SK-N-SH treated with all-trans-retinoic acid at 6 μM for 48 hours (cell line): ENCODE measurements at regions not wholly inside any gene's neighbourhood (a gene's known extent, or its start where the extent isn't known, plus 50 kb on each side); places are given as distances from the start of the nearest gene placed in this dataset.

ENCODE experiments used
- ATAC-seq: fragments of 200-7000 bp; cut with Tn5 transposase; 3 replicates; pipeline ENCODE4 v1.9.1; 2020; ENCODE audit warnings: mild to moderate bottlenecking, moderate library complexity
- ARNTL ChIP-seq: fragments of 450-650 bp; formaldehyde crosslinking; IDR thresholded peaks from 2 replicates; pipeline ENCODE4 v1.5.0; 2020; ENCODE audit warnings: low read depth, mild to moderate bottlenecking, moderate library complexity, borderline replicate concordance
- BACH2 ChIP-seq: fragments of 250-450 bp; sonication (Bioruptor Pico); IDR thresholded peaks from 2 replicates; pipeline ENCODE4 v1.9.0; 2021; ENCODE audit warnings: mild to moderate bottlenecking, borderline replicate concordance
- CREB5 ChIP-seq: fragments of 250-450 bp; sonication (Bioruptor Pico); IDR thresholded peaks from 2 replicates; pipeline ENCODE4 v1.5.1; 2020; ENCODE audit warnings: low read depth, mild to moderate bottlenecking, moderate library complexity
- CSDC2 ChIP-seq: fragments of 250-450 bp; sonication (Bioruptor Pico); IDR thresholded peaks from 2 replicates; pipeline ENCODE4 v1.5.0; 2020; ENCODE audit warnings: mild to moderate bottlenecking, moderate library complexity
- CSRNP3 ChIP-seq: fragments of 250-450 bp; sonication (Bioruptor Pico); IDR thresholded peaks from 2 replicates; pipeline ENCODE4 v1.5.1; 2021; ENCODE audit warnings: mild to moderate bottlenecking, moderate library complexity
- ESRRG ChIP-seq: fragments of 250-450 bp; sonication (Bioruptor Pico); IDR thresholded peaks from 2 replicates; pipeline ENCODE4 v1.6.1; 2021; ENCODE audit warnings: mild to moderate bottlenecking
- GLIS3 ChIP-seq: fragments of 250-450 bp; sonication (Bioruptor Pico); IDR thresholded peaks from 2 replicates; pipeline ENCODE4 v1.5.0; 2020; ENCODE audit warnings: mild to moderate bottlenecking, moderate library complexity
- ISL1 ChIP-seq: fragments of 250-450 bp; sonication (Bioruptor Pico); IDR thresholded peaks from 2 replicates; pipeline ENCODE4 v2.1.2; 2022; ENCODE audit warnings: mild to moderate bottlenecking, moderate library complexity
- OSR1 ChIP-seq: fragments of 250-450 bp; sonication (Bioruptor Pico); IDR thresholded peaks from 2 replicates; pipeline ENCODE4 v1.8.0; 2022; ENCODE audit warnings: moderate library complexity, mild to moderate bottlenecking, inconsistent platforms
- PATZ1 ChIP-seq: fragments of 250-450 bp; sonication (Bioruptor Pico); IDR thresholded peaks from 2 replicates; pipeline ENCODE4 v1.8.0; 2020; ENCODE audit warnings: mild to moderate bottlenecking, moderate library complexity, borderline replicate concordance
- POU6F1 ChIP-seq: fragments of 250-450 bp; sonication (Bioruptor Pico); IDR thresholded peaks from 2 replicates; pipeline ENCODE4 v1.8.0; 2021; ENCODE audit warnings: low read depth, mild to moderate bottlenecking, moderate library complexity, borderline replicate concordance
- PPARA ChIP-seq: fragments of 250-450 bp; sonication (Bioruptor Pico); IDR thresholded peaks from 2 replicates; pipeline ENCODE4 v1.5.0; 2020; ENCODE audit warnings: mild to moderate bottlenecking, borderline replicate concordance
- RARB ChIP-seq: fragments of 250-450 bp; sonication (Bioruptor Pico); IDR thresholded peaks from 2 replicates; pipeline ENCODE4 v1.8.0; 2021; ENCODE audit warnings: mild to moderate bottlenecking, moderate library complexity
- SNAI2 ChIP-seq: fragments of 250-450 bp; sonication (Bioruptor Pico); IDR thresholded peaks from 2 replicates; pipeline ENCODE4 v1.5.0; 2020; ENCODE audit warnings: mild to moderate bottlenecking, moderate library complexity
- TCF4 ChIP-seq: fragments of 250-450 bp; sonication (Bioruptor Pico); IDR thresholded peaks from 2 replicates; pipeline ENCODE4 v1.8.0; 2021; ENCODE audit warnings: mild to moderate bottlenecking, moderate library complexity, borderline replicate concordance
- TOX ChIP-seq: fragments of 250-450 bp; sonication (Bioruptor Pico); IDR thresholded peaks from 2 replicates; pipeline ENCODE4 v1.8.0; 2021; ENCODE audit warnings: mild to moderate bottlenecking, moderate library complexity, borderline replicate concordance
- TSHZ2 ChIP-seq: fragments of 250-450 bp; sonication (Bioruptor Pico); IDR thresholded peaks from 2 replicates; pipeline ENCODE4 v1.5.0; 2020; ENCODE audit warnings: mild to moderate bottlenecking, moderate library complexity
- ZC3H10 ChIP-seq: fragments of 250-450 bp; sonication (Bioruptor Pico); IDR thresholded peaks from 2 replicates; pipeline ENCODE4 v1.5.1; 2021; ENCODE audit warnings: mild to moderate bottlenecking, moderate library complexity
- ZFP3 ChIP-seq: fragments of 250-450 bp; sonication (Bioruptor Pico); IDR thresholded peaks from 2 replicates; pipeline ENCODE4 v1.5.0; 2020; ENCODE audit warnings: mild to moderate bottlenecking, moderate library complexity
- ZFP30 ChIP-seq: fragments of 450-650 bp; formaldehyde crosslinking; IDR thresholded peaks from 2 replicates; pipeline ENCODE4 v1.5.0; 2022; ENCODE audit warnings: mild to moderate bottlenecking, moderate library complexity
- ZNF565 ChIP-seq: fragments of 450-650 bp; formaldehyde crosslinking; conservative IDR thresholded peaks from 2 replicates; pipeline ENCODE4 v1.5.0; 2020; ENCODE audit warnings: low read depth, mild to moderate bottlenecking, moderate library complexity
- ZNF70 ChIP-seq: fragments of 450-650 bp; formaldehyde crosslinking; IDR thresholded peaks from 2 replicates; pipeline ENCODE4 v1.5.0; 2020; ENCODE audit warnings: mild to moderate bottlenecking, moderate library complexity

GRCh38 chr6:68158256-68158655 lies 476.8 kb upstream of the ADGRB3 start:
- no peak for ATAC-seq
- TF ChIP-seq BACH2 (CRISPR knock-in tag) (no peak), ZFP3 (CRISPR knock-in tag) (no peak), TSHZ2 (no peak), ESRRG (no peak), PATZ1 (CRISPR knock-in tag) (no peak), RARB (CRISPR knock-in tag) (no peak), ZNF565 (no peak), ZC3H10 (CRISPR knock-in tag) (no peak), ZFP30 (CRISPR knock-in tag) (no peak), ZNF70 (CRISPR knock-in tag) (no peak), GLIS3 (CRISPR knock-in tag) (no peak), CREB5 (no peak), OSR1 (no peak), CSDC2 (CRISPR knock-in tag) (no peak), ARNTL (CRISPR knock-in tag) (no peak), SNAI2 (no peak)

GRCh38 chr6:68144667-68145066 lies 490.4 kb upstream of the ADGRB3 start:
- ATAC-seq: no peak

More at GRCh38 chr6:68144667-68145066, 490.4 kb upstream of the ADGRB3 start:
- TF ChIP-seq RARB (CRISPR knock-in tag) (no peak), CSDC2 (CRISPR knock-in tag) (no peak), CSRNP3 (CRISPR knock-in tag) (no peak), CREB5 (no peak), ARNTL (CRISPR knock-in tag) (no peak), POU6F1 (no peak), PATZ1 (CRISPR knock-in tag) (no peak), ESRRG (no peak), OSR1 (no peak), TOX (CRISPR knock-in tag) (no peak), TSHZ2 (no peak), ISL1 (CRISPR knock-in tag) (no peak), ZC3H10 (CRISPR knock-in tag) (no peak), ZFP3 (CRISPR knock-in tag) (no peak), PPARA (CRISPR knock-in tag) (no peak), ZNF70 (CRISPR knock-in tag) (no peak), GLIS3 (CRISPR knock-in tag) (no peak), SNAI2 (no peak), TCF4 (CRISPR knock-in tag) (no peak), BACH2 (CRISPR knock-in tag) (no peak)
